ENCODE measurements at regions not wholly inside any gene's neighbourhood (a gene's known extent, or its start where the extent isn't known, plus 50 kb on each side); places are given as distances from the start of the nearest gene placed in this dataset.

DNA sequence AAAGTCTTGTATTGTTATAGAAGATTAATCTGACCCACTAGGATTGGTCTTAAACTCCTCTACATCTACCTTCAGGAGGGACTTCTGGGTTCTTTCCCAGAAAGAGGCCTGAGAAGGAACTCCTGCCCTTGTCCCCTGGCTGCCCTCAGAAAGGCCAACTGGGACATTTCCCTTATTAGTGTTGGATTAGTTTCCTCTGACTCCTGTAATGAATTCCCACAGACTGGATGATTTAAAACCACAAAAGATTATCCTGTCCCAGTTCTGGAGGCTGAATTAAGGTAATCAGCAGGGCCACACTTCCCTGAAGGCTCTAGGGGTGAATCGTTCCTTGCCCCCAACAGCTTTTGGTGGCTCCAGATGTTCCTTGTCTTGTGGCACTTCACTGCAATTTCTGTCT, 102.8 kb upstream of the NMNAT3 start:
- no peak for FAIRE-seq
- DNase-seq (ENCODE audit: low spot score): no peak

DNA sequence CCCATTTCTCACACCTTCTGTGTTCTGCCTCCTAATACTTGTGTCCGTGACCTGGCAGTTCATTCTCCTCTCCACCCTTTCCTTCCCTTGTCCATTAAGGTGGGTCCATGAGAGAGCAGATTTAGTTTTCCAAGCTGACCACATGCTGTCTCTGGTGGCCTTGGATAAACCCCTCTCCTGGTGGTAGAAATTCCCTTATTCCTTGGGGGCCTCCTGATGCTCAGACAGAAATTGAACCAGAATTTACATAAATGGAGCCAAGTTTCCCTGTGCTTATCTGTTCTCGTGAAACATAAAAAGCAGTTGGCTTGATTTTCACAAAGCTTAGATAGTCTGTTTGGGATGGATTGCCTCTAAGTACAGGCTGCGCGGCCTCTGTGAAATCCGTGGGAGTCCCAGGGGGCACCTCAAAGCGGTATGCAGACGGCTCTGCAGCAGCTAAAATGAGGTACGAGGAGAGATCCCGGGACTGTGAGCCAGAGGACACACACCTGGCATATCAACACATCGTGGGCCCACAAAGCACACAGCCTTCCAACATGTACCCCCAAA, 101.0 kb upstream of the NMNAT3 start:
- DNase-seq (ENCODE audit: low spot score): no peak
- no peak for FAIRE-seq

DNA sequence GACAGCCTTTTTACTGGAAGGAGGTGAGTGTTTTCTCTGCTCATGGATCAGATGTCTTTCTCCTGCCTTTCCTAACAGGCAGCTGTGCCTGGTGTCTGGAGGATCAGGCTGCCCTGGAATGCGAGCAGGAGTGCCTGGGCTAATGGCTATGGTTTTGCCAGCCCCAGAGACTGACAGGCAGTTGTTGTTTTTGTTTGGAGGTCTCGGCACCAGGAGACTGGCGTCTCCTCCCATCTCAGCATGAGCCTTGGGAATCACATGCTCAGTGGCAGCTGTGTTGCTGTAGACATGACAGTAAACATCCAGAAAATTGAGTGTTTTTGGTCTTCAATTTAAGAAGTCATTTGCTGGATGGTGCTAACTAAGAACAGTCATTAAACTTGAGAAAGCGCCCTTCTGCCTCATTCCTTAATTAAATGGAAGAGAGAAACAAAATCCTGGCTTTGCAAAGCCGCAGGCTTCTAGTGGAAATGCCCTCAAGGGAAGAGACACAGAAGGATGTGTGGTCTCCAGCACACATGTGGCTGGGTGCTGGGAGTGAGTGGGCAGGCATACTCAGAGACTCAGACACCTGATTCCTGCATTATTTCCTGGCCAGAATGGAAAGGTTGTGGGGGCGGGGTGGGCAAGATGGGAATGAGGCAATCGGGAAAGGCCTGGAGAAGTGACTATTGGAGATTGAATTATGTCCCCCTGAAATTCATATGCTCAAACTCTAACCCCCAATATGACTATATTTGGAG, 97.0 kb upstream of the NMNAT3 start:
- peak; percentile 13 for DNase-seq (ENCODE audit: low spot score)
- FAIRE-seq: no peak

DNA sequence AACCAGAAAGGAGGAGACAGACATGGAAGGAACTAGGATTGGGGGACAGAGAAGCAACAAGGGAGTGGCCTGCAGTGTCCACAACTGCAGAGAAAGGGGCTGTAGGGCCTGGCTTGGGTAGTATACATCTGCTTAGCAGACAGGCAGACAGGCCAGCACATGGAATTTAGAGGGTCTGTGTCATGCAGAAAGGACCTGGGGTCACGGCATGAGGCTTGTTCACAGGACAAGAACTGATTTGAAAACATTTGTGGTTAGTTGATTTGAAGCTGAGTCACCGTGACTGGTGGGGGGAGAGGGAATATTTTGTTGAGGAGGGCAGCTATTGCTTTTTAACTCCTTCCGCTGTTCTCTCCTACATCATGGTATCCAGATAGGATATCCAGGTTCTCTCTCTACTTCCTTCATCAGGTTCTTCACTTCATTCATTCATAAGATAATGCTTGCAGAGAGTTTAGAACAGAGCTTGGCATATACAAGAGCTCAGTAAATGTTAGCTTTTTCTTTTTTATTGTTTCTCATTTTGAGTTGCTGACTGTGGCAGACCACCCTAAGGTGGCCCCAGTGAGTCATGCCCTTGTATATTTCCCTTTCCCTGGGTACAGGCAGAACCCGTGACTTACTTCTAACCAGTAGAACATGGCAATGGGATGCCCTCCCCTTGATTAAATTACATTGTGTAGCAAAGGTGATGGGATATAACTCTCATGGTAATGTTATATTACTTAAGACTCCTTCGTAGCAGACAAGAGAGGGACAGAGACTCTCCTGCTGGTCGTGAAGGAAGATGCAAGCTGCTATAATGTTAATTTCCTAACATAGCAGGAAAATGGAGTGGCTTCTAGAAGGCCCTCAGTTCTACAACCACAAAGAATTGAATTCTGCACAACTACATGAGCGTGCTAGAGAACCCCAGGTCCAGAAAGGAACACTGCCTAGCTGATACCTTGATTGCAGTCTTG, 95.0 kb upstream of the NMNAT3 start:
- FAIRE-seq (no peak), DNase-seq (ENCODE audit: low spot score) (peak; percentile 67)

DNA sequence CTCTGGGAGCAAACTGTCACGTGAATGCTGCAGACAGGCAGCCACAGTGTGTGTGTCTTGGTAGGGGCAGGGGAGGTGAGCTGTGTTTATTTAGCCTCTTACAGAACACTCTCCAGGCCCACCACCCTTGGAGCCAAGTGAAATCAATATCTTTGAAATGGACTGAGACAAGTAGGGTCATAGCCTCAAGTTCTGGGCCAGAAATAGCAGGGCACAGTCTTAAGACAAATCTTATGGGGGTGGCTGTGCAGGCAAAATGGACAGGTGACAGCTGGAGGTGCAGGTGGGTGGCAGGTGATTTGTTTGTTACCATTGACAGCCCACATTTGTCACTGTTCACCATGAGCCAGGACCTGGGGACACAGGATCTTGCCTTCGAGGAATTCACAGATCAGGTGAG, 93.6 kb upstream of the NMNAT3 start:
- DNase-seq (ENCODE audit: low spot score) (no peak), FAIRE-seq (no peak)

DNA sequence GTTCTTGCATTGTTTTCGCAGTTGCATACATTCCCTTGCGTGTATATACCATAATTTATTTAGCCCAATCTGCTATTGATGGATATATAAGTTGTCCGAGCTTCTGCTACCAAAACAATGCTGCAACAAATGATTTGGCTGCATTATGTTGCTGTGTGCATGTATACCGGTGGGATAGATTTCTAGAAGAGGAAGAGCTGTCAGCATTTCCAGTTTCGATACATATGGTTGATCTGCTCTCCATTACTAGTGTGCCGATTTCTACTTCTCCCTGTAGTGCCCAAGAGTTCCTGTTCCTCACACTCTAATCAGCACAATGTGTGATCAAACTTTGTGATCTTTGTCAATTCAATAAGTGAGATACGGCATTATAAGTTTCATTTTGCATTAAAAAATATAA, 92.8 kb upstream of the NMNAT3 start:
- no peak for FAIRE-seq
- DNase-seq (ENCODE audit: low spot score): no peak

DNA sequence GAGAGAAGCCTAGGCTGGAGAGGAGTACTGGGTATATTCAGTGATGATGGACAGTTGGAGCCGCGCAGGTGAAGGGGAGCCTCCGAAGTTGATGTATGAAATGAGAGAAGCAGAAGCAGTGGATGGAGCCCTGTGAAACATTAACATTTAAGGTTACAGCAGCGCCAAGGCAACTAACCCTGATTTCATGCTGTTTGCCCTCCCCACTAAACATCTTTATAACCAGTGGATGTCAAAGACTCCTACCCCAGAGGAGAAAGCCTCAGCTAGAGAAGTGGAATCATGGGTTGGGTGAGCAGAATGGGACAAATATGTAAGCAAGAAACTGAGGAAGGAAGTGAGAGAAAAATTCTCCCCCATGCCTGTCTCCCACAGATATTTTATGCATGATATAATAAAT, 92.0 kb upstream of the NMNAT3 start:
- FAIRE-seq (no peak), DNase-seq (ENCODE audit: low spot score) (no peak)

DNA sequence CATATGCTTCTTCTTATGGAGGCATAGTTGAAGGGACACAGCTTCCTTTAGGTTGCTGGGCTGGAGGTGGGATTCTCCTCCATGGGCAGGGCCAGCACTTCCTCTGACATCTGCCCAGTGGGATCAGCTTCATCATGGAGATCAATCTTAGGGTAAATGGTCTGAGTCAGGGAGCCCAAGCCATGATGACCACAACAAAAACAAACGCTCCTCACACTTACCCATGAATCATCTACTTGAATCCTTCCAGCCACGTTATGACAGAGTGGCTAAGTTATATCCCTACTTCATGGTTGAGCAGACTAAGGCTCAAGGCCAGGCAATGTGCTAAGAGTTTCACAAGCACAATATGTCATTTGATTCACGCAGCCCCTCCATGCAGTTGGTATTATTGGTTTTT, 87.2 kb upstream of the NMNAT3 start:
- DNase-seq (ENCODE audit: low spot score): peak; percentile 10
- no peak for FAIRE-seq

DNA sequence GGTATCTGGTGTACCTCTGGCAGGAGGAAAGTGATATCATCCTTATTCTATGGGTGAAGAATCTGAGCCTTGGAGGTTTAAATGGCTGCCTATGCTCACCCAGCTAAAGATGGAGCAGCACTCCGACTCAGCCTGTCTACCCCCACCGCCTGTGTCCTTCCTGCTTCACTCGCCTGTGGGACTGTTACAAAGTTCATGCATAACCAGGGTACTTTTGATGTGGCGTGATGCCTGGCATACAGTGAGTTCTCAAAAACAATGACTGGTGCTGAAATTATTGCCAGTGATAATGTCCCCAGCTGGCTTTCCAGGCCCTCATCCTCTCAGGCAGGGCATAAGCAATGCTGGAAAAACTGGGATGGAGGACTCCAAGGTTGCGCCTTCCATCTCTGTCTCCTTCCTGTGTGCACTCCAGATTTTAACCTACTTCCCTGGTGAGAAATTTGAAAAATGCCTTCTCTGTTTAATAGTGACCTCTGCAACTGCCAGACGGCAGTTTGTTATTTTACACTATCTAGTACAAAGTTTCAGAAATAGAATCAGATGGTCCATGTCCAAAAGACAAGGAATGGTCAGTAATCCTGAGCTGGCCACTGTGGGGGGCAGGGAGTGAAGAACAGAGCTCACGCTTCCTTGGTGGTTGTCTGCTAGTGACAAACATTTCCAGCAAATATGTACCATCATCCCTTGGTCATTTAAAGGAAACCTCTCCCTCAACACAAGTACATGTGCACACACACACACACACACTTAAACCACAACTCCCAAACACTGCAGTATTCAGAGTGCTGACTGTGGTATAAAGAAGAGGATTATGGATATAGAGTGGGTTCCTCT, 86.5 kb upstream of the NMNAT3 start:
- no peak for DNase-seq (ENCODE audit: low spot score)
- FAIRE-seq: no peak

DNA sequence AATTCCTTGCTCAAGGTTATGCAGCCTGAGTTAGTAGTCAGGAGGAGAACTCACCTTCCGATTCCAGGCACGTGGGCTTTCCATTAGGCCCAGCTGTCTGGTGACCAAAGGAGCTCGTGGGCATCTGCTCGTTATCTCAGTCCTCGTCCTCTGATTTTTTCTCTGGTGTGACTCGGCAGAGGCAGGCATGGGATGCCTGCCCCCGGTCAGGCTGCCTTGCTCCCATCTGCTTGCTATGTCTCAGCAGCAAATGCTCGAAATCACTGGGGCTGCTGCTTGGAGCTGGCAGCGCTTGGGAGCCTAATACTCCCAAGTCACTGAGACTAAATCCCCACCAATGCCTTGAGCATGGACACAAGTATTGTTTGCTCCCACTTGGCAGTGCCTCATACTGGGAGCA, 84.5 kb upstream of the NMNAT3 start:
- FAIRE-seq (no peak), DNase-seq (ENCODE audit: low spot score) (no peak)

DNA sequence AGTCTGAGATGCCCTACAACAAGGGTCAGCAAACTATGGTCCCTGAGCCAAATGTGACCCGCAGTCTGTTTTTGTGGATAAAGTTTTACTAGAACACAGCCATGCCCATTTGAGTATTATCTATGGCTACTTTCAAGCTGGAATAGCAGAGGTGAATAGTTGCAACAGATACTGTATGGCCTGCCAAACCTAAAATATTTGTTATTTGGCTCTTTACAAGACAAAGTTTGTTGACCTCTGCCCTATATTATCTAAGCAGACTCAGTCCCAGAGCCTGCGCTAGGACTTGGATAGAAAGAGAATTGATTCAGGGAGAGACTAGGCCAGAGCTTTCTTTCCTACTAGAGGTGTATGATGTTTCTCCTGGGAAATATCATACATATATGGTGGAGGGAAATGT, 81.7 kb upstream of the NMNAT3 start:
- FAIRE-seq (no peak), DNase-seq (ENCODE audit: low spot score) (no peak)

DNA sequence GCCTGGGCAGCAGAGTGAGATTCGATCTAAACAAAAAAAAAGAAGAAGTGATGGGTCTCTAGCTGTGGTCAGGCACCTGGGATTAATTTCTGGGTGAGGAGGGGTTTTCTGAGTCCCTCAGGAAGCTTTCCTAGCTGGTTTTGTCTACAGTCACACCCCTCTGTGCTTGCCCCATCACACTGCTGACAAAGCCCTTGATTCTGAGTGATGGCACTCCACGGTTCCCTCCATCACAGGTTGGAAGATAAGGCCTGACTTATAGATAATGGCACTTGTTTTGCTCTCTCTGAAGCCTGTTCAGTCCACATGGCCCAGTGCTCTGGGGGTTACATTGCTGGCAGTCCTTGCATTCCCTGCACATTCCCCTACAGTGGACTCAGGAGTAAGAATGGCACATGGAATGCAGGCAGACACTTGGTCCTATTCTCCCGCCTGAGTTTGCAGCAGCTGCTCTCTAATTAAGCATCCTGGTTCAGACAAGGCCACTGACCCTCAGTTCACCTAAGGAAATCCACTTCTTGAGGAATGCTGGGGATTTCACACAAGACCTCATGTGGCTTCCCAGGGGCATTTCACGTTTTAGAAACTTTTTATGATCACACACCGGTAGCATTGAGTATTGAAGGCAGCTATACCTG, 81.0 kb upstream of the NMNAT3 start:
- FAIRE-seq: no peak
- no peak for DNase-seq (ENCODE audit: low spot score)

DNA sequence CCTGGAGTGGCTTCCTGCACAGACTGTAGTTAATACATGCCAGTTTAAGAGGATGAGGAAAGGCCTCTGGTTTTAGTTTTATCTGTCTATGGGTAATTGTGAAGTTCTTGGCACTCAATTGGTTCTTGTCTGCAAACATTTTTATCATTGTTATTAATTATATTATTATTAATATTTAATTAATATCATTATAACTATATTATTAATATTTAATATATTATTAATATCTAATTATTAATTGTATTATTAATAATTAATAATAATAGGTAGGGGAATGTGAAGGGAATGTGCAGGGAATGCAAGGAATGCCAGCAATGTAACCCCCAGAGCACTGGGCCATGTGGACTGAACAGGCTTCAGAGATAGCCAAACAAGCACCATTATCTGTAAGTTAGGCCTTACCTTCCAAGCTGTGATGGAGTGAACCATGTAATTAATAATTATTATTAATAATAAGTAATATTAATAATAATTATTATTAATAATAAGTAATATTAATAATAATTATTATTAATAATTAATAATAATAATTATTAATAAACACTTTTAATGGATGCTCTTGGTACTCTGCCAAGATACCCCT, 79.8 kb upstream of the NMNAT3 start:
- no peak for FAIRE-seq
- no peak for DNase-seq (ENCODE audit: low spot score)

DNA sequence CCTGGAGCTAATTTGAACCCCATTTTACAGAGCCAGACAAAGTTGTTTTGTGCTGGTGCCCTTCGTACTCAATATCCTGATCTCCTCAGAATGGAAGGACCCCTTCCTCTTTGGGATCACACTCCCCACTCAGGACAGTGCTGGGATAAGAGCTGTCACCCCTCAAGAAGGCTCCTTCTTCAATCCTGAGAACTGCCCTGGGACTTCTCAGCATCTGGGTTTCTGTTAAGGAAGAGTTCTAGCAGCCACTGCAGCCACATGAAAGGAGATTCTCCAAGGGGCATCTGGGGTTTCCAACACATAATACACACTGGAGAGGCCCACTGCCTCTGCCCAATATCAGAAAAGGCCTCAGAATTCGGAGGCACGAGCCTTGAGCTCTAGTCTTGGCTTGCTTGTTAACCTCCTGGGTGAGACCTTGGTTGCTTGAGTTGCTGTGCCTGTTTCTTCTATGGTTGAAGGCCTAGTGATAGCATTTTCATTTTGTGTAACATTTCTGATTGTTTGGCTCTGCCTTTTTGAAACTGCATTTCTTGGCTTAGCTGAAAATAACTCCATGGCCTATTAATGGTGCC, 78.8 kb upstream of the NMNAT3 start:
- DNase-seq (ENCODE audit: low spot score) (no peak), FAIRE-seq (no peak)

DNA sequence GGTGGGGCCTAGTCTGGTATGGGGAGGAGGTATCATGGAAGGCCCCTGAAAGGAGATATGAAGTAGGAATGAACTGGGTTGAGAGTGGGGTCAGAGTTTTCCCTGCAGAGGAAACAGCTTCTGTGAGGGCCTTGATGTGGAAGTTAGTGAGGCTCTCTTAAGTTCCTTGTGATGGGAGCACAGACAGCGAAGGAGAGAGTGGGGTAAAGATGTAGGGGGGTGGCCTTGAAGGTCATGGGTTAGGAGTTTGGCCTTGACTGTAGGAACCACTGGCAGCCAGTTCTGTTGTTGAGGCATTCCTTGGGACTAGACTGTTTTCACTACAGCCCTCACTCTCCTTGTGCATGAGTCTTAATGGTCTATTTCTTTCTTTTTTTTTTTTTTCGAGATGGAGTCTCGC, 77.8 kb upstream of the NMNAT3 start:
- DNase-seq (ENCODE audit: low spot score) (no peak), FAIRE-seq (no peak)

DNA sequence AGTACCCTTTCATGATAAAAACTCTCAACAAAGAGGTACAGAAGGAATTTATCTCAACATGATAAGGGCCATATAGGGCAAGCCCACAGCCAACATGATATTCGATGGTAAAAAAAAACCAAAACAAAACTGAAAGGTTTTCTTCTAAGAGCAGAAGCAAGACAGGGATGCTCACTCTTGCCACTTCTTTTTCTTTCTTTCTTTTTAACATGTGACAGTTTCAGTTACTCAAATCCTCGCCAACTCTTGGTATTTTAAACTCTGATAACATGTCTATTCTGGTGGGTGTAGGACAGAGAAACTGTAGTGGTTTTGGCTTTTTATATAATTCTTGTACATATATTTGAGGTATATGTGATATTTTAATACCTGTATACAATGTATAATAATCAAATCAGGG, 74.0 kb upstream of the NMNAT3 start:
- no peak for FAIRE-seq
- no peak for DNase-seq (ENCODE audit: low spot score)

DNA sequence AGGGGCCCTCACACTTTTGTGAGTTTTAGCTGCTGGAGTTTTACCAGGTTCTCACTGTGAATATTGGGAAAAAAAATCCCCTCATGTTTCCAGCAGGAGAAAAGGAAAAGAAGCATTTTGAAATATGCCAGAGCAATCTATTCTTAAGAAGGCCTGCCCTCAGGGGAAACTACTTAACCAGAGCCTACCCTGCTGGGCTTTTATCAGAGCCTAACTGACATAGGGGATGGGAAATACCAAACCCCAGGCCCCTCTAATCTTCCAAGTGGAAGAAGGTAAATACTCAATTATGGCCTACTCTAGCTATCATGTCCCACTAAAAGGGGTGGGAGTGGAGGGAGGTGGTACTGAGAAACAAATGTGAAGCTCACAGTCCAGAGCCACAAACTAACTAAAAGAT, 68.7 kb upstream of the NMNAT3 start:
- FAIRE-seq (no peak), DNase-seq (ENCODE audit: low spot score) (no peak)

DNA sequence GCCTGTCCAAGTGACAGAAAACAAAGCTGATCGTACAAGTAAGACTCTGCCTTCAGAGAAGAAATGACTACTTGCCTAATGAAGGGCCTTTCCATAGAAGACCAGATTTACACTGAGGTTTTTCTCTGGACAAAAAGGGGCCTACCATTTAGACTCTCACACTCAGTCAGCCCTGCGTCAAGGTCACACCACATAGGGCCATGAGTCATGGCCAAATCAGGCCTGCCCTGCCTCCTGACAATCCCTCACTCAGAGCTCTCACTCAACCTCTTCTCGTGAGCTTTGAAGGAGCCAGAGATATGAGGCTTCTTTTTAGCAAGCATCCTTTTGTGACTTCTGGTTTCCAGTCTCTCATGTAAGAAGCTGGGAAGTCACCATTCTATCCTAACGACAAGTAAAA, 68.1 kb upstream of the NMNAT3 start:
- DNase-seq (ENCODE audit: low spot score) (peak; percentile 42), FAIRE-seq (no peak)

DNA sequence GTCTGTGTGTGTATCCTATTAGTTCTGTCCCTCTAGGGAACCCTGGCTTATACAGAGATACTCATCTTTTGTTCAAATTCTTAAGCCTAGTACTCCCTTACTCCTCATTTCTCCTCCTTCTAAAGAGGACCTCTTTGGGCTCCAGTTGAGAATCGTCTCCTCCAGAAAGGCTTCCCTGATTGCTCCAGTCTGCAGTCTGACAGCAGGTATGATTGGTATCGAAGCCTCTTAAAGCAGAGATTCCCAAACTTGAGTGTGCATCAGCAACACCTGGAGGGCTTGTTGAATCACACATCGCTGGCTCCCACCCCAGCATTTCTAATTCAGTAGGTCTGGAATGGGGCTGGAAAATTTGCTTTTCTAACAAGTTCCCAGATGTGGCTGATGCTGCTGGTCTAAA, 60.9 kb upstream of the NMNAT3 start:
- DNase-seq (ENCODE audit: low spot score): no peak

DNA sequence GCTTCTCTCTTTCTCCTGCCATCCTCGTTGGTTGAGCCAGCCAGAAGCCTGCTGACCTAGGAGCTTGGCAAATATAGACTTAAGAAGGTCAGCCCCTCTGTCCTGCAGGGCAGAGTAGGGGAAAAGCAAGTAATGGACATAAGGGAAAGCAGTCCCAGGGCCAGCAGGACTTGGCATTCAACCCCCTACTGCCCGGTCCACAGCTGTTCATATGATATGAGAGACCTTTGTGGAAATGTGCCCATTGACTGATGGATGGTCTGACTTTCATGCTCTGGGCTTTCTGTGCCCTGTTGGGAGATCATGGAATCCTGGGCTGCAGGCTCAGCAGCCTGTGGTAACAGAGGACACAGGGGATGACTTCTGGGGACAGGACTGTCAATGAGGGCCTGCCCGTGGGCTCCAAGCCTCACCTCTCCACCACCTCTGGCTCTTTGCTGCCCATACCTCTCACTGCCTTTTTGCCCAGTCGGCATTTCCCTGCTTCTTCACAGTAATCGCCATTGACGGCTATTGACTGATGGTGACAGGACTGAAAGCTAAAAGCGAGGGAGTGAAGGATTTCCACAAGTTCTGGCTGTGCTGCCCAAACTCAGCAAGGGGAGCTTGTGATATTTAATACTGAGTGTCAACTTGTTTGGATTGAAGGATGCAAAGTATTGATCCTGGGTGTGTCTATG, 60.0 kb upstream of the NMNAT3 start:
- no peak for DNase-seq (ENCODE audit: low spot score)
- no peak for FAIRE-seq

More for the DNA sequence above, 60.9 kb upstream of the NMNAT3 start:
- FAIRE-seq: no peak
